ENCODE measurements at regions not wholly inside any gene's neighbourhood (a gene's known extent, or its start where the extent isn't known, plus 50 kb on each side); places are given as distances from the start of the nearest gene placed in this dataset.

DNA sequence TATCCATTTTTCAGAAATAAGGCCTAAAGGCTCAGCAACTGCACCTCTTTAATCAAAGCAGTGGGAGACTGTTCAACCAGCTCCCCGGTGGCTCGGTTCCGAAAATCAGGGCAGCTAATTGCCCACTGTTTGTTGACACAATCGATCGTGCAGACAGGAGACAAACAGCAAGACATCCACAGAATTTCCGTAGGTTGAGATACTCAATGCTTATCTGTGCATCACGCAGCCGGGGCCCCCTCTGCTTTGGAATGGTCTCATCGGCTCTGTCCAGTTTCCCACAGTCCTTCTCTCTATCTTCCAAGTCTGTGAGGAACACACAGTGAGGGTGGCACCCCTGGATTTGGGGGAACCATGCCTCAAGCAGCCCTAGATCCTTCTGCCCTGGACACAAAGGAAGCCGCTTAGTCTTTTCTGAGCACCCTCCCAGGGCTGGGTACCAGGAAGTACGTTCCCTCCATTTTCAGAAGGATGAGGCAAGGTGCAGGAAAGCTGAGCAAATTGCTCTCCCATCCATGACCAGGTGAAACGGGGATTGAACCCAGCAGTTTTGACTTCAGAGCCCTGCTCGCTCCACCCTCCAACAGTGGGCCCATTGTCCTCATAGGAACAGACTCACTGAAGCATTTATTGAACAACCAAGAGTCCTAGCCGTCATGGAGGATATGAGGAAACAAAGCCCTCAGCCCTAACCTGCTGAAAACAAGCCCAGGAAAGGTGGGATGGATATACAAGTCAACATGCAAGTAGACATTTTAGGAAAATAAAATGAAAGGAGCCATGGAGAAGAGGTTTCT, 70.7 kb downstream of the C16orf95 start:
- TF ChIP-seq, protein P1, sequence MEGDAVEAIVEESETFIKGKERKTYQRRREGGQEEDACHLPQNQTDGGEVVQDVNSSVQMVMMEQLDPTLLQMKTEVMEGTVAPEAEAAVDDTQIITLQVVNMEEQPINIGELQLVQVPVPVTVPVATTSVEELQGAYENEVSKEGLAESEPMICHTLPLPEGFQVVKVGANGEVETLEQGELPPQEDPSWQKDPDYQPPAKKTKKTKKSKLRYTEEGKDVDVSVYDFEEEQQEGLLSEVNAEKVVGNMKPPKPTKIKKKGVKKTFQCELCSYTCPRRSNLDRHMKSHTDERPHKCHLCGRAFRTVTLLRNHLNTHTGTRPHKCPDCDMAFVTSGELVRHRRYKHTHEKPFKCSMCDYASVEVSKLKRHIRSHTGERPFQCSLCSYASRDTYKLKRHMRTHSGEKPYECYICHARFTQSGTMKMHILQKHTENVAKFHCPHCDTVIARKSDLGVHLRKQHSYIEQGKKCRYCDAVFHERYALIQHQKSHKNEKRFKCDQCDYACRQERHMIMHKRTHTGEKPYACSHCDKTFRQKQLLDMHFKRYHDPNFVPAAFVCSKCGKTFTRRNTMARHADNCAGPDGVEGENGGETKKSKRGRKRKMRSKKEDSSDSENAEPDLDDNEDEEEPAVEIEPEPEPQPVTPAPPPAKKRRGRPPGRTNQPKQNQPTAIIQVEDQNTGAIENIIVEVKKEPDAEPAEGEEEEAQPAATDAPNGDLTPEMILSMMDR (IDR thresholded peaks at IDR 0.05; ENCODE audit: insufficient read depth, low read depth, low read length): no peak
- no peak for TF ChIP-seq EZH2 (IDR thresholded peaks at IDR 0.05; ENCODE audit: insufficient read depth, low read length)

All from astrocyte (in vitro differentiated cells and primary cell).